Activated CD8-positive, alpha-beta T cell treated with anti-CD3 and anti-CD28 coated beads, Interleukin-2, amount 10 ng/mL, durations not matched to agents 7 days and 5 days (primary cell): ENCODE measurements at regions not wholly inside any gene's neighbourhood (a gene's known extent, or its start where the extent isn't known, plus 50 kb on each side); places are given as distances from the start of the nearest gene placed in this dataset.

ENCODE experiments used
- ATAC-seq: fragments of 150-1000 bp; cut with Tn5 transposase; one replicate; pipeline ENCODE4 v1.10.0; 2021; ENCODE audit warnings: moderate library complexity
- CTCF ChIA-PET: fragments of 350-600 bp; sonication (Branson Sonifier 250); formaldehyde crosslinking; loops from one replicate; lab custom pipeline; 2021; ENCODE audit warnings: antibody characterized with exemption; lab: Charles Lee
- POLR2A ChIA-PET: fragments of 350-600 bp; sonication (Branson Sonifier 250); formaldehyde crosslinking; loops from one replicate; lab custom pipeline; 2021; ENCODE audit warnings: antibody characterized with exemption; lab: Charles Lee
- DNase-seq: peaks from one replicate; pipeline ENCODE4 v3.0.0-alpha.2; 2020
- H3K27ac Mint-ChIP-seq: one replicate; pipeline ENCODE4 v1.8.0; 2021; ENCODE audit warnings: mild to moderate bottlenecking, mixed read lengths
- H3K27me3 Mint-ChIP-seq: one replicate; pipeline ENCODE4 v1.8.0; 2021; ENCODE audit warnings: low read depth, mixed read lengths
- H3K36me3 Mint-ChIP-seq: one replicate; pipeline ENCODE4 v1.8.0; 2021; ENCODE audit warnings: low read depth, mixed read lengths
- H3K4me1 Mint-ChIP-seq: one replicate; pipeline ENCODE4 v1.8.0; 2021; ENCODE audit warnings: low read depth, mixed read lengths
- H3K4me3 Mint-ChIP-seq: one replicate; pipeline ENCODE4 v1.8.0; 2021; ENCODE audit warnings: mild to moderate bottlenecking, mixed read lengths
- H3K9me3 Mint-ChIP-seq: one replicate; pipeline ENCODE4 v1.8.0; 2022; ENCODE audit warnings: mixed read lengths; ENCODE audit not compliant: insufficient read depth

DNA sequence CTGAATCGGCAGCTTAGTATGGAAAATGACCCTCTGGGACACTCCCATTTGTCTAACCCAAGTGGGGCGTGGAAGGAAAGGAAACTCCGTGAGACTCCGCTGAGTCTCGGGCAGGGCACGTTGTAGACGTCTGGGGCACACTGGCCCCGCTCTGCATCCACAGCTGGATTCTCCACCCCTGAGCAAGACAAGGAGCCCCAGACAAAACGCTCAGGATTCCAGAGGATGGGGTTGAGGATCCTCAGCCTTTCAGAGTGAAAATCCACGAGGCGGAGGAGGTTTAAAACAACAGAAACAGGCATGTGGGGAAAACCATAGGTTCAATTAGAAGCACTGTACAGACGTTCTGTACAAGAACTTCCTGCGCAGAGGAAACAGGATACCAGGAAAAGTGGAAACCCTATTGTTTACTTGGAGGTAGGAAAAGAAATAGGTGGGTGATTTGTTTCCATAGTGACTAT is 124.9 kb upstream of the ZNF236 start:
- Mint-ChIP-seq H3K4me3 (no peak overlapping the region), H3K9me3 (no peaks in the 10 kb centered on the region), H3K36me3 (no peaks in the 10 kb centered on the region), H3K27ac (no peak overlapping the region), H3K4me1 (peaks cover 3% of the 10 kb centered on the region), H3K27me3 (peaks cover 48% of the 10 kb centered on the region)
- ATAC-seq (no peak), DNase-seq (no peak)
- CTCF ChIA-PET, result no interaction called here
- POLR2A ChIA-PET, result no interaction called here

DNA sequence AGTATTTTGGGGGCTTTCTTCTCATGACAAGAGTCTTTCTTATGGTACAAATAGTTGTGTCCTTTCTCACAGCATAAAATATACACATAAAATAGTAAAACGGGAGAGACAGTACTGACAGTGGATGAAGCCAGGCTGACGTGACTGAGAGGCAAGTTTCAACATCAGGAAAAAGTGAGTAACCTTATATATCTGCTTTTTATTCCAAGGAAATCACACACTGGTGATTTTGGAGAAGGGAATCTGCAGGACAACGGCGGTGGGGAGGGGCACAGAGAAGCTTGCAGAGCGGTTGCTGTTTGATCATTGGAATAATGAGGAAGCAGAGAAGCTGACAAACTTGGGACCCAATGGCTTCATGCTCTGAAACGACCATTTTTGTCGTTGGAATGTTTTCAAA is 130.6 kb upstream of the ZNF236 start:
- Mint-ChIP-seq H3K9me3 (no peaks in the 10 kb centered on the region), H3K36me3 (no peaks in the 10 kb centered on the region), H3K27ac (no peak overlapping the region), H3K27me3 (peaks cover 43% of the 10 kb centered on the region), H3K4me1 (peaks cover 16% of the 10 kb centered on the region), H3K4me3 (no peak overlapping the region)
- CTCF ChIA-PET, result interaction anchor here (0.6 kb wide), 1 partner anchor 308 kb away, joined by 3 read pairs; no protein-coding TSS in a partner anchor
- DNase-seq (no peak), ATAC-seq (no peak)
- POLR2A ChIA-PET, result no interaction called here

DNA sequence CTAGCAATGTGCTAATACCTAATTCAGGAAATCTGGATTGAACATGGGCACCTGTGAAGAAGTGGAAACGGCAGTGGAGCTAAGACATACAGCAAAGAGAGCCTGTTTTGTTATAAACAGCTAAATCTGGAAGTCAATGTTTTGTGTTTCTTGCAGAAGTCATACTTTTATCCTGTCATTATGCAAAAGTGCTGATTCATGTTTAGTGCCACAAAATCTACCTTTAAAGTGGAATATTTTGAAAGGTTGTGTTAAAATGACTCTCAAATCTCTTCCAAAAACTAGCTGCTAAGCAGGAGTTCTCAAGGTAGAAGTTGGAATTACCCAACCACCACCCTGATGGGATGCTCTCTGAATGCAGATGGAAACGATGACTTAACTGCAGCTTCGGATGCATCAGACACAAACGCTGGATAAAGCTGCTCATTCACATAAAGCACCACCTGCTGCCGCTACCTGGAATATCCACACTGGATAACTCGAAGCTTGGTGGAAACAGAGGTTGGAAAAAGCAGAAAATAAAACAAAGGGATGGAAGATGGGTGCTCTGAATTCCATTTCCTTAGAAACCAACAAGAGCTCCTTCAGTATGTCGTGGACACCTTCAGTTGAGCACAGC is 132.6 kb upstream of the ZNF236 start:
- Mint-ChIP-seq H3K9me3 (no peaks in the 10 kb centered on the region), H3K27me3 (peaks cover 37% of the 10 kb centered on the region), H3K4me3 (no peak overlapping the region), H3K4me1 (peaks cover 18% of the 10 kb centered on the region), H3K27ac (no peak overlapping the region), H3K36me3 (no peaks in the 10 kb centered on the region)
- ChIA-PET POLR2A (no interaction called here), CTCF (interaction anchor here (1.5 kb wide), 1 partner anchor 291 kb away, joined by 6 read pairs; no protein-coding TSS in a partner anchor)
- no peak for ATAC-seq
- DNase-seq, result no peak

DNA sequence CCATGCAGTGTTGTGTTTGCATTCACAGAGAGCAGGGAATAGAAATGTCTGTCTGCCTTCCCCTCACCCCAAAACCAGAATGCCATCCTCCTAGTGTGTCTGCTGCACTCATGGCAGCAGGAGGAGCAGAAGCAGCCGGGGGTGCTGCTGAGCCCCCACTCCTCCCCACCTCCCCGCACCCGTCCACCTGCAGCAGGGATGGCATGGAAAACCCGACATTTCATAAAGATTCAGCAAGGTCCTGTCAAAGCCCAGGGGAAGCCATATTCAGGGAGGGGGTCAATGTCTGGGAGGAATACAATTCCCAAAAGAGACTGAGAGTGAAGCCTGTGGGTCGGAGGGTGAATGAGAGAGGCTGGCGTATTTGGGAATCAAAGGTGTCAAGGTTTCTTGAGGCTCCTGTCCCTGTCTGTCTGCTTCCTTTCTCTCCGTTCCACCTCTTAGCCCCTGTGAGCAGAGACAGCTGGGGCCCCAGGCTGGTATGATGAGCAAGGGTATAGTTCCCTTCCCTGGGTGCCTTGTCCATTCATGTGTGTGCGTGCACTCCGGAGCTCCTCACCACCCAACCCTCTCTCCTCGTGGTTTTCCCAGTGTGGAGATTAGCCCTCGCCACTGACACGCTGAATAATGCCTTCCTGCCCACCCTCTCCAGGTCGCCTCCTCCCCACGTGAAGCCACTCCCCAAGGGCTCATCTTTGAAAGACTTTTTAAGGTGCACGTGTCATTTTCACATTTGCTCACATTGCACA is 133.5 kb upstream of the ZNF236 start:
- Mint-ChIP-seq H3K36me3 (no peaks in the 10 kb centered on the region), H3K27me3 (peaks cover 37% of the 10 kb centered on the region), H3K27ac (no peak overlapping the region), H3K4me1 (peaks cover 18% of the 10 kb centered on the region), H3K9me3 (no peaks in the 10 kb centered on the region), H3K4me3 (no peak overlapping the region)
- POLR2A ChIA-PET, result no interaction called here
- CTCF ChIA-PET, result interaction anchor here (1.0 to 1.5 kb wide), 2 partner anchors 33 to 290 kb away, joined by 4 to 6 read pairs; no protein-coding TSS in a partner anchor
- DNase-seq (no peak), ATAC-seq (no peak)

DNA sequence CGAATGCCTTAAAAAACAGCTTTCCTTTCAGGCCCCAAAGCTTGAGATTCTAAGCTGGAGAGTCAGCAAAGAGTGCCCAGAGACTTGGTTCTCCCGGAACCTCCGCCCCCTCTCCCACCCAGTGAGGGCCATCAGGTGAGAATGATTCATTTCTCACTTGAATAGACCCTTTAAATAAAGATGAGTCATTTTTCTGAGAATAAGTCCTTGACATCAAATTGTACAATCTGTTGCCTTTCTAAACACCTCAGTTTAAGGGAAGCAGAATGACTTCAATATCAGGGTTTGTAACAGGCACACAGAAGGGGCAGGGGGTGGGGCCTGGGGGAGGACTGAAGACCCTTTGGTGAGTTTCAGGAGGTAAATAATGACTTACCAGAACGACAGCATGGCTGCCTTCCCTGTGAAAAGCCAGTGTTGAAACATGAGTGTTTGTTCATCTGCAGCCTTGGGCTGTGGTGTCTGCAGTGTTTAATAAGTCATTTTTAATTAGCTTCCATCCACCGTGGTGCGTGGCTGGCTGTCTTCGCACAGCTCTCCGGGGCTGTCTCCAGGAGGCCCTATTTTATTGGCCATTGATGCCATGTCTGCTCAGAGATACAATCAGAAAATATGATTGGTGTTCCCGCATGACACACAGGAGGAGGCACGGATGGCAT is 134.9 kb upstream of the ZNF236 start:
- CTCF ChIA-PET, result interaction anchor here (0.6 to 1.4 kb wide), 7 partner anchors 13 to 291 kb away, joined by 3 to 13 read pairs (median 3); no protein-coding TSS in a partner anchor
- Mint-ChIP-seq H3K27me3 (peaks cover 31% of the 10 kb centered on the region), H3K4me1 (peaks cover 18% of the 10 kb centered on the region), H3K27ac (no peak overlapping the region), H3K9me3 (no peaks in the 10 kb centered on the region), H3K36me3 (no peaks in the 10 kb centered on the region), H3K4me3 (no peak overlapping the region)
- POLR2A ChIA-PET, result no interaction called here
- DNase-seq (no peak), ATAC-seq (peak; percentile 67)

DNA sequence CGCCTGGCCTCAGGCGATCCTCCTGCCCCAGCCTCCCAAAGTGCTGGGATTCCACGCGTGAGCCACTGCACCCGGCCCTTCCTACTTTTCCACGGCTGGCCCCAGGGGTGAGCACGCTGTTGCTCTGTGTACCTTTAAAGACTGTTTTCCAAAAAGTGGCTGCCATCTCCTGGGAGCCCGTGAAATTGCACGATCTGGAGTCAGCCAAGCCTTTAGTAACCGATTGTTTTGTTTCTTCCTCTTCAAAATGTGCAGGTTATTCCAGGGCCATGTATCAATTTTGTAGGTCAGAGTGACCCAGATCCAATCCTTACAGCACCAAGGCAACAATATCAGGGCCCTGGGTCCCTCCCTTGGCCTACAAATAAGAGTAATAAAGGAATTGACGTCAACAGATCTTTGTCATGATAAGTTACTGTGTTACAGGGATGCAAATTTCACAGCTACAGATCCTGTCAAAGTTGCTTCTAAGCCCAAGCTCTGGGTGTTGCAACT is 135.6 kb upstream of the ZNF236 start:
- peaks cover 32% of the 10 kb centered on the region for H3K27me3 Mint-ChIP-seq
- DNase-seq, result peak; percentile 41
- peaks cover 18% of the 10 kb centered on the region for H3K4me1 Mint-ChIP-seq
- POLR2A ChIA-PET, result no interaction called here
- H3K4me3 Mint-ChIP-seq, result no peak overlapping the region
- peak; percentile 55 for ATAC-seq
- H3K36me3 Mint-ChIP-seq, result no peaks in the 10 kb centered on the region
- peak overlapping the region; percentile 48 for H3K27ac Mint-ChIP-seq
- CTCF ChIA-PET, result interaction anchor here (0.6 to 1.4 kb wide), 7 partner anchors 14 to 290 kb away, joined by 3 to 13 read pairs (median 3); no protein-coding TSS in a partner anchor
- no peaks in the 10 kb centered on the region for H3K9me3 Mint-ChIP-seq

DNA sequence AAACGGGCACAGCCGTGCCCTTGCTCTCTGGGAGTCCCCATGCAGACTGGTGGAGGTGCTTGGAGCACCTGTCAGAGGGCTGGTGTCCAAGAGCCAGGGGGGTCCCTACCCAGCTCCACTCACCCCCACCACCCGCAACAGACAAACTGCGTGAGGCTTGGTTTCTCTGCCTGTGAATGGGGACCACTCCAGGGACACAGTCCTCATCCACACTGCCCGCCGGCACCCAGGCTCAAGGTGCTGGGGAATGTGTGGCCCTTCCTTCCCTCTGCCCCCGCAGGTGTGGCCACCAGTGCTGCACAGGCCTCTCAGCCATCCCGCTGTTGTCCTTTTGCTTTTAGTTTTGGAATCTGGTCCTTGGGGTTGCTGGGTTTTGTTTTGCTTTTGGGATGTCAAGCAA is 136.5 kb upstream of the ZNF236 start:
- Mint-ChIP-seq H3K9me3 (no peaks in the 10 kb centered on the region), H3K4me3 (no peak overlapping the region), H3K27me3 (peaks cover 24% of the 10 kb centered on the region), H3K4me1 (peaks cover 18% of the 10 kb centered on the region), H3K36me3 (no peaks in the 10 kb centered on the region), H3K27ac (no peak overlapping the region)
- DNase-seq (no peak), ATAC-seq (no peak)
- CTCF ChIA-PET, result no interaction called here
- POLR2A ChIA-PET, result no interaction called here

DNA sequence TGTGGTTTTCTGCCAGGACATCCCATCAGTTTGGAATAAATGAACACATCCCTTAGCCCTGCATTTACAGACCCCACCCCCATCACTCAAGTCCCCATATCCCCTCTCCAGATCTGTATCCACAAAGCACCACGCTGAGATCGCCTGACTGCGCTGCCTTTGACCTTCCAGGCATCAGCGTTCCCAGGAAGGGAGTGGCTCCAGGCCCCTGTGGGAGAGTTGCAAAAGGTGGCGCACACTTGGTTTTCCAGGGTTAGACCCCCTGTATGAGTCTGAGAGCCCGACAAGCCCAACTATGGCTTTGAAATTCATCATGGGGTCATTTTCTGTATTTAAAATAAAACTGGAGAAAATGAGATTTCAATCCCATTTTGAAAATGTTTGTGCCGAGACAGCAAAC is 137.0 kb upstream of the ZNF236 start:
- POLR2A ChIA-PET, result no interaction called here

DNA sequence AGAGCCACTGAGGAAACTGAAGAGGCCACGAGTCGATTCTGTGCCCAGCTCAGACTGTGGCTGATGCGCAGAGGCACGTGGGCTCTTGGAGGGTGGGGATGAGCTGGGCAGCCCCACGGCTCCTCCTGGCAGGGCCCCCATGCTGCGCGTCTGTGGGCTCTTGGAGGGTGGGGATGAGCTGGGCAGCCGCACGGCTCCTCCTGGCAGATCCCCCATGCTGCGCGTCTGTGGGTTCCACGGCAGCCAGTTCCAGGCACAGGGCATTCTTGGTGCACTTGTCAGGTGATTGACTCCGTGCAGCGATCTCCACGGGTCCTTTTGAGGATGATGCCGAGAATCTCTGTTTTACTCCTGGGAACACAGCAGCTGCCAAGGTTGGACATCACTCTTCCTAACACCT is 138.1 kb upstream of the ZNF236 start:
- Mint-ChIP-seq H3K4me1 (peaks cover 18% of the 10 kb centered on the region), H3K4me3 (no peak overlapping the region)
- CTCF ChIA-PET, result interaction anchor here (2.2 kb wide), 1 partner anchor 285 kb away, joined by 11 read pairs; no protein-coding TSS in a partner anchor

More for the DNA sequence above, 137.0 kb upstream of the ZNF236 start:
- no peak for DNase-seq
- ATAC-seq, result no peak
- peaks cover 18% of the 10 kb centered on the region for H3K4me1 Mint-ChIP-seq
- H3K9me3 Mint-ChIP-seq, result no peaks in the 10 kb centered on the region
- H3K4me3 Mint-ChIP-seq, result no peak overlapping the region
- CTCF ChIA-PET, result no interaction called here
- no peaks in the 10 kb centered on the region for H3K36me3 Mint-ChIP-seq
- H3K27me3 Mint-ChIP-seq, result peaks cover 21% of the 10 kb centered on the region
- H3K27ac Mint-ChIP-seq, result no peak overlapping the region

DNA sequence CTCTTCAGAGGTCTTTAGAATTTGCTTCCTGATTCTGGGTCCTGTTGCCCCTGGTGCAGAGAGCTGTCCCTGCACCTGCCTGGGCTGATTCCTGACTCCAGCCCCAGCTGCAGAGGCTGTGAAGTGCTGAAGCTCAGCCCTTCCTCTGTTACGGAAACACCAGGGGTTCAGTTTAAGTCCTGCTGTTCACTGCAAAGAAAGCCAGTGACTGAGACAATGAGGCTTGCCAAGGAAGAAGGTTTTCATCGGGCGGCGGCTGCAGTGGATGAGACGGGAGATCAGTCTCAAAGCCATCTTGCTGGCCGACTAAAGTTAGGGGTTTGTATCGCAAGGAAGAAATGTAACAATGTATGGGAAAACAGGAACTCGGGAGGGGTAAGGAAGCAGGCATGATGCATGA is 142.4 kb upstream of the ZNF236 start:
- peaks cover 13% of the 10 kb centered on the region for H3K27me3 Mint-ChIP-seq
- ChIA-PET CTCF (no interaction called here), POLR2A (no interaction called here)

More for the DNA sequence above, 138.1 kb upstream of the ZNF236 start:
- no peak overlapping the region for H3K27ac Mint-ChIP-seq
- peaks cover 20% of the 10 kb centered on the region for H3K27me3 Mint-ChIP-seq
- POLR2A ChIA-PET, result no interaction called here
- no peak for DNase-seq
- no peak for ATAC-seq
- H3K36me3 Mint-ChIP-seq, result no peaks in the 10 kb centered on the region
- no peaks in the 10 kb centered on the region for H3K9me3 Mint-ChIP-seq

DNA sequence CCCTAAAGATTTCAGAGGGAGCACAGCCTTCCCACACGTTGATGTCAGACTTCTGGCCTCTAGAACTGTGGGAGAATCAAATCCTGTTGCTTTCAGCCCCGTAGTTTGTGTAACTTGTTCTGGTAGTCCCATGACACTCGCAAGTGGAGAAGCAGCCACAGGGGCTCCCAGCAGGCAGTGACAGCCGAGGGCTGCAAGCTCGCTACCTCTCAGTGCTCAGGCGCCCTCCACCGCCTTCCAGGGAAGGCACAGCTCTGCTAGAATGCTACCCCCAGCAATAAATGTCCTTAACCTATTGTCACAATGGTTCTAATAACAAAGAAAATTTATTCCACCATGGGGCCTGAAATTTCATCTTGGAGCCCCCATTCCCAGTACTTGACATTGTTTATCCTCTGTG is 143.1 kb upstream of the ZNF236 start:
- ChIA-PET CTCF (no interaction called here), POLR2A (no interaction called here)
- Mint-ChIP-seq H3K36me3 (no peaks in the 10 kb centered on the region), H3K9me3 (no peaks in the 10 kb centered on the region), H3K27me3 (peaks cover 13% of the 10 kb centered on the region), H3K27ac (no peak overlapping the region), H3K4me3 (no peak overlapping the region), H3K4me1 (no peaks in the 10 kb centered on the region)
- no peak for DNase-seq
- no peak for ATAC-seq

More for the DNA sequence above, 142.4 kb upstream of the ZNF236 start:
- no peak for ATAC-seq
- no peak overlapping the region for H3K4me3 Mint-ChIP-seq
- H3K36me3 Mint-ChIP-seq, result no peaks in the 10 kb centered on the region
- no peak overlapping the region for H3K27ac Mint-ChIP-seq
- no peaks in the 10 kb centered on the region for H3K9me3 Mint-ChIP-seq
- no peak for DNase-seq
- H3K4me1 Mint-ChIP-seq, result no peaks in the 10 kb centered on the region
